GM12875 (cell line): ENCODE measurements at regions not wholly inside any gene's neighbourhood (a gene's known extent, or its start where the extent isn't known, plus 50 kb on each side); places are given as distances from the start of the nearest gene placed in this dataset.

ENCODE experiments used
- H3K4me3 ChIP-seq: one replicate; pipeline ENCODE4 v1.5.1; 2011; ENCODE audit warnings: low read depth, low read length, control low read depth
- CTCF ChIP-seq: IDR thresholded peaks from 2 replicates; pipeline ENCODE4 v1.5.1; 2011; ENCODE audit warnings: low read depth, mild to moderate bottlenecking, control low read depth, inconsistent platforms, low read length, moderate library complexity, borderline replicate concordance; ENCODE audit not compliant: insufficient read depth

DNA sequence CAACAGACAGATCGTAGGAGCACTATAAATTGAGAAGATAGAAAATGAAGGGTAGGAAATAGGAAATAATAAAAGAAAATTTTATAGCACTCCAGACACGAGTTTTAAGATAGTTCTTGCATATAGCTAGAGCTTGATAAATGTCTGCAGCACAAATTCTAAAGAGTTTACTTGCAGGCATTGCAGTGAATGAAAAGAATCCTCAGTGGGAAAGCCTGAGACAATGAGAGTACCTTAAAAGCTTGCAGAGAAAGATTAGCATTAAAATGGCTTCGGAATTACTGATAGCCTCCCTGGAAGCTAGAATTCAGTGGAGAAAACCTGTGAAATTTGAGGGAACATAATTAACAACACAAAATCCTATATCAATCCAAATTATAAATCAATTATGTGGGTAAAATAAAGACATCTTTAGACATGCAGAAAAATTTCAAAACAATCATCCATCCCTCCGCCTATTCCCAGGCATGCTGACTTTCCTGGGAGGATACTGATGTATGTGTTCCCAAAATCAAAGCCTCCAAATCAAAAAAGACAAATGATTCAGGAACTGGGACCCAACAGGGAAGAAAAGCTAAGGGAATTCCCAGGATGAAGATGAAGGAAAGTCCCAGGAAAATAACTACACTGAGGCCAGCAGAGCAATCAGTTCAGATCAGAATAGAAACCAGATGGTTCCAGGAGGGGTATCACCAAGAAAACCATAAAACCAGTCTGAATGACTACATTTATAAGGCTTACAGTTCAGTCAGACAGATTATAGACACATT lies 305.9 kb upstream of the USP25 start:
- H3K4me3 ChIP-seq, result no peak overlapping the region
- TF ChIP-seq CTCF, result no peak

DNA sequence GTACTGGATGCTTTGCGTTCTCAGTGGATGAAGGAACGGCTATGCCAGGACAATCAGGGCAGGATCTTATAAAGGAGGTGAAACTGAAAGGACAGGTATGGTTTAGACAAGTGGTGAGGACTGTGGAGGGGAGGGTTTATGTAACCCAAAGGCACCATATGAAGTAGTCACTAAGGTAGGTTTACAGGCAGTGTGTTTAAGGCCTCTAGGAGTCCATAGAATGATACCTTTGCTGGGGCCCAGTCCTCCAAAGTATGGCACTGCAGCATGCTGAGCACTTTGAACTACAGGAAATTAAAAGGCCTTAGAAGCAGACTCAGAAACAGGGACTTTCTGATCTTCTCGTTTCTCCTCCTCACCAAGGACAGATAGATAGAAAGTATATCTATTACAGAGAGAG lies 304.7 kb upstream of the USP25 start:
- H3K4me3 ChIP-seq, result no peak overlapping the region
- no peak for TF ChIP-seq CTCF

GRCh38 chr21:15430023-15430422 lies 299.8 kb upstream of the USP25 start:
- TF ChIP-seq CTCF, result no peak
- H3K4me3 ChIP-seq, result no peak overlapping the region

DNA sequence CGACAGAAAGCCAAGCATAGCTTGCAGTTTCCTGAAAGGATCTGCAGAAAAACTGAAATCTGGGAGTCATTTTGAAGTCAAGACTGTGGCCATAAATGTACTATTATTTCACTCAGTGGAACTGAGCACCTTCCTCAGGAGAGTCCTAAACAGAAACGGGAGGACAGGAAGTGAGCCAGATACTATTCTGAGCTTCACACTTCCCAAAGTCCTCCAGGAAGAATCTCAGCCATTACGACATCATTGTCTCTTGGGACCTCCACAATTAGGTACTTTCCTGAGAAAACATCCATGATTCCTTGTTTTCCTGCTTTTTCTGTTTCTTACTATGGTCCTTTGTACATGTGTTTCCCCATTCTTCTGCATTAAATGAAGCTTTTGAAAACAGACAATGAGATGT lies 299.2 kb upstream of the USP25 start:
- no peak overlapping the region for H3K4me3 ChIP-seq
- TF ChIP-seq CTCF, result no peak

DNA sequence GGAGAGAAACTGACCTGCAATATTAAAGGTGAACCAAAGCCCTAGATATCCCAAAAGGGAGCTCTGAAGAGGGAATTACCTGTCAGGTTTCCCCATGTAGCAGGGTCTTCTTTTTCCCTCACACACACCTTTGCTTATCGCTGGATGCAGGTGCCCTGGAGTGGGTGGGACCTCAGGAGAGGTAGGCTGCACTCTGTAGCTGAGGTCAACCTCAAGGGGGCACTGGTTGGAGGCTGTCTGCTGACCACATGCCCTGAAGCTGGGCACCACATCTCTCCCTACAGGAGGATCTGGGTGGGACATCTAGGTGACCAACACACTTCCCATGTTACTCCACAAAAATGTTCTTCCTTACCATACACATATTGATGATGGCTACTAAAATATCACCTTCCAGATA lies 298.7 kb upstream of the USP25 start:
- no peak overlapping the region for H3K4me3 ChIP-seq
- TF ChIP-seq CTCF, result no peak

DNA sequence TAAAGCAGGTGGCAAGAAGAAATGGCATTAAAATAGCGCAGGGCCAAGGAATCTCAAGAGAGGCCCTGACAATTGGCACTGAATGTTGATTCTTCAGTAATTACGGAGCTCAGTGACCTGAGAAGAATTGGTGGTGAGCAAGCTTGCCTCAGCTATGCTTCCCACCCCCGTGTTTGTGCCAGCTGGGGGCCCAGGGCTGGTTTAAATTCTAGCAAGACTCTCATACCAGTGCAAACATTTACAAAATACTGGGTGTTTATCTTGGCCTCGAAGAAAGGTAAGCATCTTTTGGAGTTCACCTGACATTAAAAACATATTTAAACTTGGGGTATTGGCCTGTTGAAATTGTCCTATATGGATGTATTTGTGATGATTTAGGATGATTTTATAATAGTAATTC lies 296.7 kb upstream of the USP25 start:
- no peak for TF ChIP-seq CTCF
- no peak overlapping the region for H3K4me3 ChIP-seq

DNA sequence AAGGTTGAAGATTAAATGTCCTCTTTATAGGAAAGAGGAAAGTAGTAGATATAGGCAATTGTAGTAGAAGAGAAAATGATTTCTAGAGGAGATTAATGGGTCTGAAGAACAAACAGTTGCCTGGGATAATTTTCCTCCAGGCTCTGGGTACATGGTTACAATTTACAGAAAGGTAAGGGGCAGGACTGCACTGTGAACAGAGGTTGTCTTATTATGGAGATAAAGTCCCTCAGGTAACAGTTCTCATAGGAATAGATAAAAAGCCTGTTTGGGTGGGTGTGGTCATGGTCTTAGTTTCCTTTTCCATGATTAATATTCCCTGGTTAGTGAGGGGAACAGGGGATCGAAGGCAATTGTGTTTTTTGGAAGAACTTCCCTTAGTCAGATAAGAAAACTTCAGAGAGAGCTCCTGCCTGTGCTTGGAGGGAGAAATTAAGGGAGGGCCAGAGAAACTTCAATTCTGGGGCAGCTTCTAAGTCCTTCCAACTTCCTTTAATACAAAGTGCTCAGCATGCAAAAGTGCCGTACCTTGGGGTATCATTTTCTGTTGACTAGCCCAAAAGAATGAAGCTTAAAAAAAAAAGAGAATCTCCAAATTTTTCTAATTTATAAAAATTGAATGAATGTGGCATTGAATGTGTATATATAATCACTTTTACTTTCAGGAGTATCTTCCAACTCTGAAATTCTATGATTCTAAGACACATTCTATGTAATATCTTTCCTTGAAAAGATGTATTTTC lies 295.4 kb upstream of the USP25 start:
- H3K4me3 ChIP-seq, result no peak overlapping the region
- TF ChIP-seq CTCF, result no peak
